ENCODE measurements at regions not wholly inside any gene's neighbourhood (a gene's known extent, or its start where the extent isn't known, plus 50 kb on each side); places are given as distances from the start of the nearest gene placed in this dataset.
"Not testable (repeated sequence)": the region's sequence is repeated elsewhere in the genome, so short reads cannot be mapped to it uniquely, and the experiment has no call there.

- no peak for DNase-seq
Measured at GRCh38 chr7:113783403-113783802, 135.4 kb downstream of the PPP1R3A start.

DNA sequence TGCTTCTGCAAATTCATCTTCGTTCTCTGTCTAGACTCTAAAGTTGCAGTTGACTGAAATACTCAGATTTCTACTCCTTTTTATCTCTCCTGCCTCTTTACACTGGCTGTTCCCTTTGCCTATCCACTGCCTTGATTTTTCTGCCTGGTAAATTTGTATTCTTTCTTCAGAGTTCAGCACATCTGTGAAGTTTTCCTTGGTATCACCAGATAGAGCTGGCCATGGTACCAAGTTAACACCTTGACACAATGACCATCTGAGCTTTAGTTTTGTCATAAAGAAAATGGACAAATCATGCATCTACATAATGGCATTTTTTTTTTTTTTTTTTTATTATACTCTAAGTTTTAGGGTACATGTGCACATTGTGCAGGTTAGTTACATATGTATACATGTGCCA is 143.0 kb downstream of the PPP1R3A start:
- DNase-seq: no peak

DNA sequence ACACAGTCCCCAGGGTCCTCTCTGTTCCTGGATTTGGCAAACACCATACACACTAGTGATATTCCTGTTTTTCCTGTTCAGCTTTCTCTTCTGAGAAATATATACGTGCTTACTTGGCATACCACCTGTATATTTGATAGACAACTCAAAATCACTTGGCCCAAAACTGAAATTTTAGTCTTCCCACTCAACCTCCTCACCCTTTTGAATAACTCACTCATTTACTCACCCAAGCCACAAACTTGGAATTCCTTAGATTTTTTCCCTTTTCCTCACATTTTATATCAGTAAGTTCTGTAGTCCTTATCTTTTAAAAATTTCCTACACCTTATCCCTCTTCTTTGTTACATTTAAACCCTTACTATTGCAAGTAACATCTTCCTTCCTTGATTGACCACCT is 143.4 kb downstream of the PPP1R3A start:
- DNase-seq: no peak

- peak; percentile 70 to 89 for DNase-seq
Measured at GRCh38 chr7:113774182-113774807, 144.5 kb downstream of the PPP1R3A start.

DNA sequence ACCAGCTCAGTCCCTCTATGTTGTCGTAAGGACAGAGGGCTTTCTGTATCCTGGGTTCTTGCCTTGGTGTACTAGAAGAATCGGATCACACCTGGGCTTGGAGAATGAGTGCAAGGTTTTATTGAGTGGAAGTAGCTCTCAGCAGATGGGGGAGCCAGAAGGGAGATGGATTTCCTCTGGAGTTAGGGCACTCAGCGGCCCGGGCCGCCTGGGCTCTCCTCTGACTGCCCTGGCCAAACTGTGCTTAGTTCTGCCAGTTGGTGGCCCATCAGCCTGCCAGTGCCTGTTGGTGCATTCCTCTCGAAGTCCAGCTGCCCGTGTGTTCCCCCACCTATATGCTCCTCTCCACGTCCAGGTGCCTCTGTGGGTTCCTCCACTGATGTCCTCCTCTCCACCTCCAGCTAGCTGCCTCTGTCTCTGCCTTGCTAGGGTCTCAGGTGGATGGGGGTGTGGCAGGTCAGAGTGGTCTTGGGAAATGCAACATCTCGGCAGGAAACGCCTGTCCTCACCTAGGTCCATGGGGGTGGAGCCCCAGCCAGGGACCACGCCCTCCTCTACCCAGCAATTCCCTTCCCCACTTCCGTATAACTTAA is 148.6 kb downstream of the PPP1R3A start:
- DNase-seq: no peak

DNA sequence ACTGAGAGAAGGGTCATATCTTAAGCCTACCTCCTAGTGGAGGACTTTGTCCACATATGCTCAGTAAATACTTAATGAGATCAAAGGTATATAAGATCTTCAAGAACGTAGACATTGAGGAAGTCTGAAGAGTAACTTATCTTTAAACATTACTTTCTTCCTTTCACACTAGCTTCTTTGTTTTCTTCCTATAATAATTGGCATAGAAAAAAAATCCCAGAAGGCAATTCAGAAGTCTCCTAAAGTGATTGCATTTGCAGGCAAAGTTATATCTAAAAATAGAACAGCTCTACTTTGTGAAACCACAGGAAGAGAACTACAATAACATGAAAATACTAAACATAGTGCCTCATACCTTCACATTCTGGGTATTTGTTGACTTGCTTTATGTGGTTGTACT is 150.4 kb downstream of the PPP1R3A start:
- peak in 1 of 2 experiments; percentile 2 for DNase-seq

DNA sequence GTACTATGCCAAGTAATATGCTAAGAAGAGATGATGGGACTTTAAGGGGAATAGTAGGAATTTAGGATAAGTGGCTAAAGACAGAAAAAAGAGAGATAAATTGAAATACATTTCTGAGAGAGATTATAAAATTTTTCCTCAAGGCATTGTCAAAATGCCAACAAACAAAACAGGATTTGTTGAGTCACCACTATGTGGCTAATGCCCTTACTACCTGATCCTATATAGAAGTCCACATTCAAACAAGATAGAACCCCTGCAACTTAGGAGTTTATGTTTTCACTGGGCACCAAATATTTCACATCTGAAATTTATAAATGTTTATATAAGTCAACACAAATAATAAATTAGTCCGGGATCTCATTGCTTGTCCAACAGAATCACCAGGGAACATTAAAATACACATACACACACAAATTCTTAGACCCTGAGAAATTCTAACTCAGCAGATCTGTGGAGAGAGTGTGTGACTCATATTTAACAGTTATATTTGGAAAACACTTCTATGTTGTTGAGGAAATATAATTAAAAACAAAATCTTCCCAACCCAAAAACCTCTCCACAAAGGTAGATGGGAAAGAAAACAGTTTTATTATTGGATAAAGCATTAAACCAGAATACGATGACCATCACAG is 154.3 kb downstream of the PPP1R3A start:
- no peak for DNase-seq

DNA sequence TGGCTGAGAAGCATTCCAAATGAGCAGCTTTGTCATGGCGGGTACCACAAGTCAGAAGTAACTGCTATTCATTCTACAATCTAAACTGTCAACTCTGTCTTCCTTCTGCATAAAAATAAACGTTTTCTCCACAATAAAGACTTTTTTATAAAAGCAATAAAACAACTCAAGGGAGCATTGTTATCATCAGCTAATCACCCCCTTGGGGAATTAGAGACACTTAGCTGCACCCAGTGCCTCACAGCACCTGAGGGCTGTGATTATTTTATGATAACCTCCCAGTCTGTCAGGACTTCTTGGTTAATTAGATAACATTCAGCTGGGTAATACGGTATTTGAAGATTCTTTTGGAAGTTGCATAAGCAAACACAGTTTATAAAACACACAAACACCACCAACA is 155.6 kb downstream of the PPP1R3A start:
- no peak for DNase-seq

DNA sequence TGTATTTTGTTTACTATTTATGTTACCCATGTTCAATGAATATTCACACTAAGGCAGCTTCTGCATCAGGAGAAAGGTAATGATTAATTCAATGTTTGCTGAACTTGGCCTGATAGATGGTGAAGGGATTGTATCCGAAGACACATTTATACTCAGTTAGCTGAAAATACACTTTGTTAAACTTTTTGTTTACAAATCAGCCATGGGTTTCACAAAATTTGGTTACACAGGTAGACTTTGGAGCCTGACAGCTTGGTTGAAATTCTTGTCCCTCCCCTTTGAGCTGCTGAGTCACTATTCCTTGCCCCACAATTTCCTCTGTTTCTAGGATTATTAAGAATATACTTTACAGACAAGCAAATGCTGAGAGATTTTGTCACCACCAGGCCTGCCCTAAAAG is 162.6 kb downstream of the PPP1R3A start:
- no peak for DNase-seq

DNA sequence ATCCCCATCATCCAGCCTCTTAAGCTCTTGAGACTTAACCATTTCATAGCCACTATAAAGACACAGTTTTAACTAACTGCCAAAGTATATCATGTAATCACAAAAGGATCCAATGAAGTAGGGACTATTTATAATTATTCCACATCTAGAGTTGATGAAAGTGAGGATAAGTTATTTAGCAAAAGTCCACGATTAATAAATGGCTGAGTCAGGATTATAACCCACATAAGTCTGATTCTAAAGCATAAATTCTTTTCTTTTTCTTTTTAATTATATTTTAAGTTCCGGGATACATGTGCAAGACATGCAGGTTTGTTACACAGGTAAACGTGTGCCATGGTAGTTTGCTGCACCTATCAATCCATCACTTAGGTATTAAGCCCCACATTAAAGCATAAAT is 166.1 kb downstream of the PPP1R3A start:
- DNase-seq: no peak

- no peak for DNase-seq
Measured at GRCh38 chr7:113752289-113752688, 166.5 kb downstream of the PPP1R3A start.

DNA sequence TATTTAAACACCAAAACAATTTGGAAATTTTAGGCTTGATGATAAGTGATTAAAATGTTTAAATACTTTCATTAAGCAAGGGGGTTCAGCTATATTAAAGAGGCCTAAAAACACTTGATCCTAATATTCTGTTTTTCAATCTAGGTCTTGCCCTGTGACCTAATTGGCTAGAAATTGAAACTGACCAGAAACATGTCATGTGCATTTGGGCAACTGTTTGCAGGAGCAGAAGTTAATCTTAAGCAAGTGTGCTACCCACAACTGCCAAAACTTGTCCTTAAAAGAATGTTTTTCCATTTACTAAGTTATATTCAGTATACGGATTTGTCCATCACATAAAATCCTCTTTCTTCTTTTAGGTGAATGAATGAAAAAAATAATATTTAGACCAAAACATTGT is 167.3 kb downstream of the PPP1R3A start:
- no peak for DNase-seq

DNA sequence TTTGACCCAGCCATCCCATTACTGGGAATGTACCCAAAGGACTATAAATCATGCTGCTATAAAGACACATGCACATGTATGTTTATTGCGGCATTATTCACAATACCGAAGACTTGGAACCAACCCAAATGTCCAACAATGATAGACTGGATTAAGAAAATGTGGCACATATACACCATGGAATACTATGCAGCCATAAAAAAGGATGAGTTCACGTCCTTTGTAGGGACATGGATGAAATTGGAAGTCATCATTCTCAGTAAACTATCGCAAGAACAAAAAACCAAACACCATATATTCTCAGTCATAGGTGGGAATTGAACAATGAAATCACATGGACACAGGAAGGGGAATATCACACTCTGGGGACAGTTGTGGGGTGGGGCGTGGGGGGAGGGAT is 170.4 kb downstream of the PPP1R3A start:
- not testable (repeated sequence) for DNase-seq

- DNase-seq: not testable (repeated sequence)
Measured at GRCh38 chr7:113742946-113743431, 175.8 kb downstream of the PPP1R3A start.

DNA sequence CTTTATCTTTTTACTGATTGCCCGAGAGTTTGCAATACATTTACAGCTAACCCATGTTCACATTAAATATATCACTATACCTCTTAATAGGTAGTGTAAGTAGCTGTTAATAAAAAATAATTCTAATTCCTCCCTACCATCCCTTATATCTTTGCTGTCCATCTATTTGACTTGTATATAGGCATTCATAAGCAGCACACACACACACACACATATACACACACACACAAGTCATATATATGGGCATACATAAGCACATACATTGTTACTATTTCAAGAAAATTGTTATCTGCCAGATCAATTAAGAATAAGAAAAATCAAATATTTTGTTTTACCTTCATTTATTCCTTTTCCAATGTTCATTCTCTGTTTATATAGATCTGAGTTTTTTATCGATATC is 176.4 kb downstream of the PPP1R3A start:
- no peak for DNase-seq

DNA sequence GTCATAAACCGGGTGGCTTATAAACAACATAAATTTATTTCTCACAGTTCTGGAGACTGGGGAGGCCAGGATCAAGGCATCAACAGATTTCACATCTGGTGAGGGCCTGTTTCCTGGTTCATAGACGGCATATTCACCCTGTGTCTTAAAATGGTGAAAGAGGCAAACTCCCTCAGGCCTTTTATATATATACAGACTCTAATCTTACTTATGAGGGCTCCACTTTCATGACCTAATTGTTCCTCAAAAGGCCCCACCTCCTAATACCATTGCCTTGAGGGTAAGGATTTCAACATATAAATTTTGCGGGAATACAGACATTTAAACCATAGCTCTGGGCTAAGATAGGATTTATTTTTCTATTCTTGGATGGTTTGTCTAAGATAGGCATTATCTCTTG is 187.2 kb downstream of the PPP1R3A start:
- DNase-seq: no peak

GRCh38 chr7:113730309-113730955 is 188.4 kb downstream of the PPP1R3A start:
- no peak for DNase-seq

GRCh38 chr7:113727486-113727885 is 191.3 kb downstream of the PPP1R3A start:
- DNase-seq: no peak

DNA sequence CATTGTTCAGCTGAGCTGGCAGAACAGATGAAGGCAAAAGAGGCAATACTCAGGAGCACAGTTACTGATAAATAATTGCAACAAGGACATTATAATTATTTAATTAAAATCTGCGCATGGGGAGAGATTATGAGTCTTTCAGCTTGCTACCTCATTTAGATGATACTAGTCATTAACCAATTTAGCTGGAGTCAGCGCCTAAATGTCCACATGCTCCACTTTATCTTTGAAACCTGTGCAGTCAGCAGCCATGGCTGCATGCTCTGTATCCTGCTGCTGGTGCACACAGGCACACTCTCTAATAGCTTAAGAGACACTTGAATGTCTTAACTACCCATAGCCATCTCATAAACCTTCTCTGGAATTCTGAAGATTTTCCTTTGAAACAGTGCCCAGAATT is 196.8 kb downstream of the PPP1R3A start:
- DNase-seq: no peak

DNA sequence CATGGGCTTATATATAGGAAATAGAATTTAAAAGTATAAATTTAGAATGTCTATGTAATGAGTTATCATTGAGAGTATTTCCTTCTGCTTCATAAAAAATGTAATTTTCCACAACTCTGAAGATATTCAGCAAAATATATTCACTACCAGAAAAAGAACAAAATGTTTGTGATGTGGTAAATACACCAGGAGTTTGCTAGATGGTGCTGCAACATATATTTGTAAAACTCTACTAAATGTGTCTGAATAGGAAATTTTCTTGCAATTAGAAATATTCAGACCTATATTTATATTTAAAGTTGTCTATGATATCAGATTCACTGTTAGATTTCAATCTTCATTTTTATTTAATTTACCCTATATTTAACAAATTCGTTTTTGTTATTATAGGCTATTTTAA is 201.1 kb downstream of the PPP1R3A start:
- no peak for DNase-seq

DNA sequence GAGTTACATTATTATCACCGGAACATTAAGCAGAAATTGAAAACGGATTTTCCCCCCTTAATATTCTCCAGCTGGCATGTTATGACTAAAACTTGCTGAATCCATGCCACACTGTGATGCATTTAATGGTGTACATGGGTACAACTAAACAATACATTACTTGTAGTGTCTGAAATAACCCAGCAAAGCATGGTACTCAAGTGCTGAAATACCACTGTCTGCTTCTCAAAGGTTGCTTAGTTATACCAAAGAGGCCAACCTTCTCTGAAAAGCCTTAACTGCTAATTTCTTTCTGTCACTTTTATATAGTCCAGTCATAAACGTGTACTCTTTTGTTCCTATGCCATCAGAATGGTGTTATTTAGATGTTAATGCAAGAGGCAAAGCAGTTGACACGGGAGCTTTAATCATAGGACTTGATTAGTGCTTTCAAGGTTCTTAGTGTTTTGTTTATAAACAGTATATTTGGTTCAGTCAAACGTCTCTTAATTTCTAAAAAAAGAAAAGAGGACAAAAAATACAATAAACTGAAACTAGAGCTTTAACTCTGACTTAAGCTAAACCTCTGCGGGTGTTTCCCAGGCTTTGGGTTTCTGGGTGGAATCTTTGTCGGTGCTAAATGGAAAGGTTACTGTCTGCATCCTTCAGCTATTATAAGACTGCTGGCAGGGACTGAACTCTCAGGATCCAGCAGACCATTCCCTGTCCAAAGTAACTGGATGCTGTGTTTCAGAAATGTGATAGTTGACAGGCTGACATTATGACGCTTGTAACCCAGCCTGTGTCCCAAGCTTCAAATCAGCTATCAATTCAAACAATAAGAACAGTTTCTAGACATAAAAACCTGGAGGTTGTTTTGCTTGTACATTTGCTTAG is 202.6 kb downstream of the PPP1R3A start:
- DNase-seq: no peak

- no peak for DNase-seq
Measured at GRCh38 chr7:113715262-113715661, 203.5 kb downstream of the PPP1R3A start.
